RWPE1 (cell line): ENCODE measurements at regions not wholly inside any gene's neighbourhood (a gene's known extent, or its start where the extent isn't known, plus 50 kb on each side); places are given as distances from the start of the nearest gene placed in this dataset.
A peak's percentile ranks its signal among the peaks of the same experiment; 100 is the strongest.

Experiments used
- CTCF ChIA-PET: fragments of 350-600 bp; sonication (Branson Sonifier 250); formaldehyde crosslinking; extraction: SDS; loops from one replicate; lab custom pipeline; 2021; lab: Yijun Ruan, JAX
- POLR2A ChIA-PET: fragments of 400-600 bp; formaldehyde crosslinking; extraction: SDS; loops from one replicate; lab custom pipeline; 2020; ENCODE audit warnings: antibody characterized with exemption; ENCODE audit not compliant: low non-redundant PET; lab: Yijun Ruan, JAX
- DNase-seq: peaks from one replicate; pipeline ENCODE4 v3.0.0; 2012; ENCODE audit warnings: low spot score
- H3K27ac ChIP-seq: fragments of 450-650 bp; 2 replicates; pipeline ENCODE4 v1.5.1; 2017
- TF ChIP-seq, protein P1 (sequence below): fragments of 450-650 bp; conservative IDR thresholded peaks from 2 replicates; pipeline ENCODE4 v1.5.1; 2017; ENCODE audit warnings: low read depth, mild to moderate bottlenecking

DNA sequence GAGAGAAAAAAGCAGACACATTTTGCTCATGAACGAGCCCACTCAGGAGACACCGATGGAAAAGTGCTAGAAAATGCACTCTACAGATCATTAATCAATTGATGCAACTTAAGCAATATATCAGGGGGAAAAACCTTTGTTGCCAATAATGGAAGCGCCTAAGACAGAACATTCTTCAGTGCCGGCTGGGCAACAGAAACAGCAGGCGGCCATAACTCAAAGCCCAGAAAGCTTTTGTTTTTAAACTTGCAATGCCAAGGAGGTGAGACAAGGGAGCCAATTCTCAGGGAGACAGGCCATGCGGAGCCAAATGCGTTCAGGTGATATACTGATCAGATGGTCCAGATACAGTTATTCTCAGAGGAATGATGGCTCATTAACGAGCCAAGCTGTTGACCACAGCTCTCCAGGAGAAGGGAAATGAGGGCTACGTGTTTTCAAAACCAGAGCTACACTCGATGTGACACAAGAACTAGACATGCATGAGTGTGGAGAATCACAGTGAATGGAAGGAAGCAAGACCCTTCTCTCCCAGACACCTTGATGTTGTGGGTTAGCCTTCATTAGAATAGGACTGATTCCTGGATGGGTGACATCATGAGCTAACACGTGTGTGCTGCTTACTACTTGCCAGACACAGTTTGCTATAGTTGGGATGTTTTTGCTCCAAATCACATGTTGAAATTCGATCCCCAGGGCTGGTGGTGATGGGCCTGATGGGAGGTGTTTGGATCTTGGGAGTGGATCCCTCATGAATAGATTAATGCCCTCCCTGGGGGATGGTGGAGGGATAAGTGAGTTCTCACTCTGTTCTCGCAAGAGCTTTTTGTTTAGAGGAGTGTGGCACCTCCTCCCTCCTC is 79.1 kb upstream of the KCNMA1 start:
- CTCF ChIA-PET = interaction anchor here (0.6 to 2.7 kb wide), 3 partner anchors 41 to 447 kb away, joined by 3 to 15 read pairs (median 10); no protein-coding TSS in a partner anchor

DNA sequence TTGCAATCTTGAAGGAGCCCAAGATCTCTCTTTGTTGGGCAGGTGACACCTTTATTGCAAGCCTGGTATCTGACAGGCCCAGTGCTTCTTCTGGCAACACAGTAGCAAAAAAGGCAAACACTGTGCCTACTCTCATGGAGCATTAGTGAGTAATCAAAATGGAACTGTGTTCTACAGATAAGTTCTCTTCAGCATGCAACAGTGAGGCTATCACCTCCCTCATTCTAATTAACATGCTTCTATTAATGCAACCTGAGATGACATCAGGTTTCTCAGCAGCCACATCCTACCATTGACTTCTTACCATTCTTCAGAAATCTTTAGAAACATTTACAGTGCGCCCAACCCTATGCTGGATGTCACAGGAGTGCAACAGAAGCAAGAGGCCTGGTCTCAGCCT is 77.9 kb upstream of the KCNMA1 start:
- CTCF ChIA-PET = interaction anchor here (0.6 to 4.6 kb wide), 6 partner anchors 11 to 545 kb away, joined by 3 to 52 read pairs (median 4); no protein-coding TSS in a partner anchor
- no peak for DNase-seq
- POLR2A ChIA-PET = no interaction called here
- TF ChIP-seq, protein P1, sequence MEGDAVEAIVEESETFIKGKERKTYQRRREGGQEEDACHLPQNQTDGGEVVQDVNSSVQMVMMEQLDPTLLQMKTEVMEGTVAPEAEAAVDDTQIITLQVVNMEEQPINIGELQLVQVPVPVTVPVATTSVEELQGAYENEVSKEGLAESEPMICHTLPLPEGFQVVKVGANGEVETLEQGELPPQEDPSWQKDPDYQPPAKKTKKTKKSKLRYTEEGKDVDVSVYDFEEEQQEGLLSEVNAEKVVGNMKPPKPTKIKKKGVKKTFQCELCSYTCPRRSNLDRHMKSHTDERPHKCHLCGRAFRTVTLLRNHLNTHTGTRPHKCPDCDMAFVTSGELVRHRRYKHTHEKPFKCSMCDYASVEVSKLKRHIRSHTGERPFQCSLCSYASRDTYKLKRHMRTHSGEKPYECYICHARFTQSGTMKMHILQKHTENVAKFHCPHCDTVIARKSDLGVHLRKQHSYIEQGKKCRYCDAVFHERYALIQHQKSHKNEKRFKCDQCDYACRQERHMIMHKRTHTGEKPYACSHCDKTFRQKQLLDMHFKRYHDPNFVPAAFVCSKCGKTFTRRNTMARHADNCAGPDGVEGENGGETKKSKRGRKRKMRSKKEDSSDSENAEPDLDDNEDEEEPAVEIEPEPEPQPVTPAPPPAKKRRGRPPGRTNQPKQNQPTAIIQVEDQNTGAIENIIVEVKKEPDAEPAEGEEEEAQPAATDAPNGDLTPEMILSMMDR = no peak
- H3K27ac ChIP-seq = no peak overlapping the region

More for the DNA sequence above, 79.1 kb upstream of the KCNMA1 start:
- no peak for DNase-seq
- H3K27ac ChIP-seq = no peak overlapping the region
- POLR2A ChIA-PET = no interaction called here
- TF ChIP-seq, protein P1 = no peak

DNA sequence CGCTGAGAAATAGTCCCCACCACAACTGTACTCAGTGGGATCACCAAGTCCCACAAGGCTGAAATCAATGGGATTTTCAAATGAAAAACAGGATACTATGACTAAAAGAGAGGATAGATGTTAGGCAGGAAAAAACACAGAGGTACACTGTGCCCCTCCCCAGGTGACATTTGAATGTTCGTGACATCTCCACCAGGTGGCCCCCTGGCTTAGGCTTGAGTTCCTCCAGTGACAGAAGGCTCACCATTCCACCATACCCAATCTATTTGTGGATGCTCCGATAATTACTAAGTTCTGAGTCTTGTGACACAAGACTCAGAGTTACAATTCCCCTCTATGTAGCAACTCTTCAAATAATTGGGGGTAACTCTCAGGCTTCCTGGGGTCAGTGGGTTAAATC is 77.5 kb upstream of the KCNMA1 start:
- CTCF ChIA-PET = interaction anchor here (0.6 to 4.6 kb wide), 6 partner anchors 11 to 545 kb away, joined by 3 to 52 read pairs (median 4); no protein-coding TSS in a partner anchor
- TF ChIP-seq, protein P1 = no peak; the same call in 1 of the 2 replicates
- POLR2A ChIA-PET = no interaction called here
- peak; percentile 50 for DNase-seq
- no peak overlapping the region for H3K27ac ChIP-seq

DNA sequence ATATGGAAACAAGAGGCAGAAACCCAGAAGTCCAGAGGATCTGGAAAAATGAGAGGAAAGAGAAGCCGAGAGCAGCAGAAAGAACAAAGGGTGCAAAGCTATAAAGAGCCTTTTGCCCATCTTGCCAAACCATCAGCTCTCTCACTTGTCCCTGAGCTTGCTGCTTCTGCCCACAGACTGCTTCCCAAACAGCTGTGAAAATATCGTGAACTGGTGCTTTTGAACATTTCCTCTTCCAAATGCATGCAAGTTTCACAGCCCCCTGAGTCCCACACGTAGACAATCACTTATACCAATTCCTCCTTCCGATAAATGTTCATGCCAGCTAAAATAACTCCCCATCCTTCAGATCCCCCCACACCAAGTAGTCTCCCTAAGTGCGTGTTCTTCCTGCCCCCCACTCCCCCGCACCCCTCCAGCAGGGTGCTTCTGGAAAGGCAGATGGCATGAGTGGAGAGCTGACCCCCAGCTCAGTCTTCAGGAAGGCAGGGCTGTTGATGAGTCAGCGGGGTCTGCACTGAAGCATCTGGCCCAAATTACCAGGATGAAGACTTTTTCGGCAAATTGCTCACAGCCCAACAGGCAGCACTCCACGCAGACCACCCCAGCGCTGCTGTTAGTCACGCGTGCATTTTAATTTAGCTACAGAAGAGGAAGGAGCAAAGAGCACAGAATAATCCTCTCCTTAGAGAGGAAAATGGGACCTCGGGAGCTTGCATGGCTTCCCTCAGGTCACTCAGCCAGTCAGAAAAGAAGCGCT is 76.1 kb upstream of the KCNMA1 start:
- POLR2A ChIA-PET = no interaction called here
- no peak overlapping the region for H3K27ac ChIP-seq
- TF ChIP-seq, protein P1 = no peak
- CTCF ChIA-PET = interaction anchor here (0.6 to 4.6 kb wide), 5 partner anchors 9 to 540 kb away, joined by 3 to 52 read pairs (median 5); no protein-coding TSS in a partner anchor
- no peak for DNase-seq

GRCh38 chr10:77712207-77712606 is 74.6 kb upstream of the KCNMA1 start:
- ChIA-PET CTCF (interaction anchor here (0.6 to 4.6 kb wide), 34 partner anchors 11 to 963 kb away, joined by 3 to 52 read pairs (median 5); no protein-coding TSS in a partner anchor), POLR2A (no interaction called here)
- DNase-seq = no peak
- TF ChIP-seq, protein P1 = no peak
- H3K27ac ChIP-seq = no peak overlapping the region

DNA sequence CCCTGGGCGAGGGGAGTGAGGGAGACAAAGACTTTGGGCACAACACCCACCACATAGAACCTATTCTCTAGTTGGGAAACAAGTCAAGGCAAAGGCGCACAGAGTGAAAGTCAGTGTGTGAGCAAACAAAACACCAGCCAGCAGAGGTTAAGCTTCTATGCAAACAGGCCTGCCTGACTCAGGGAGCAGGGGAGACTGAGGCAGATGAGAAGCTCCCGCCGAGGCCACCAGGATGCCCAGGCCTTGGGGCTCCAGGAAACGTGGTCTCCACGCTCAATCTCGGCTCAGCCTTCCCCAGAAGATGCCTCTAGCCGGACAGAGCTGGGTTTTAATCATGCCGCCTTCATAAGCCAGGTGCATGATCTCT is 74.1 kb upstream of the KCNMA1 start:
- no peak overlapping the region; the same call in 1 of the 2 replicates for H3K27ac ChIP-seq
- TF ChIP-seq, protein P1 = peak; percentile 66
- DNase-seq = no peak
- ChIA-PET POLR2A (no interaction called here), CTCF (interaction anchor here (0.6 to 4.6 kb wide), 55 partner anchors 11 to 1355 kb away, joined by 3 to 52 read pairs (median 4); no protein-coding TSS in a partner anchor)
